ENCODE measurements at regions not wholly inside any gene's neighbourhood (a gene's known extent, or its start where the extent isn't known, plus 50 kb on each side); places are given as distances from the start of the nearest gene placed in this dataset.
"Not testable (repeated sequence)": the region's sequence is repeated elsewhere in the genome, so short reads cannot be mapped to it uniquely, and the experiment has no call there.

- Histone ChIP-seq H3K27me3 (no peaks in the 10 kb centered on the region), H3K27ac (no peak overlapping the region), H3K4me3 (no peak overlapping the region), H3K9me3 (no peaks in the 10 kb centered on the region), H3K36me3 (no peaks in the 10 kb centered on the region), H3K4me1 (no peaks in the 10 kb centered on the region)
- TF ChIP-seq POLR2AphosphoS5 (IDR thresholded peaks at IDR 0.05) (no peak), POLR2A (IDR thresholded peaks at IDR 0.05) (no peak), EP300 (IDR thresholded peaks at IDR 0.05) (no peak)
- TF ChIP-seq, protein P1, sequence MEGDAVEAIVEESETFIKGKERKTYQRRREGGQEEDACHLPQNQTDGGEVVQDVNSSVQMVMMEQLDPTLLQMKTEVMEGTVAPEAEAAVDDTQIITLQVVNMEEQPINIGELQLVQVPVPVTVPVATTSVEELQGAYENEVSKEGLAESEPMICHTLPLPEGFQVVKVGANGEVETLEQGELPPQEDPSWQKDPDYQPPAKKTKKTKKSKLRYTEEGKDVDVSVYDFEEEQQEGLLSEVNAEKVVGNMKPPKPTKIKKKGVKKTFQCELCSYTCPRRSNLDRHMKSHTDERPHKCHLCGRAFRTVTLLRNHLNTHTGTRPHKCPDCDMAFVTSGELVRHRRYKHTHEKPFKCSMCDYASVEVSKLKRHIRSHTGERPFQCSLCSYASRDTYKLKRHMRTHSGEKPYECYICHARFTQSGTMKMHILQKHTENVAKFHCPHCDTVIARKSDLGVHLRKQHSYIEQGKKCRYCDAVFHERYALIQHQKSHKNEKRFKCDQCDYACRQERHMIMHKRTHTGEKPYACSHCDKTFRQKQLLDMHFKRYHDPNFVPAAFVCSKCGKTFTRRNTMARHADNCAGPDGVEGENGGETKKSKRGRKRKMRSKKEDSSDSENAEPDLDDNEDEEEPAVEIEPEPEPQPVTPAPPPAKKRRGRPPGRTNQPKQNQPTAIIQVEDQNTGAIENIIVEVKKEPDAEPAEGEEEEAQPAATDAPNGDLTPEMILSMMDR (IDR thresholded peaks at IDR 0.05): no peak
- ATAC-seq: no peak
- WGBS, 2 donors (ENCODE audit: low coverage in 1 of 2): 40 to 58% methylated on average over 1 of the region's 1 CpG
Measured at GRCh38 chr7:112668561-112668960, 121.6 kb downstream of the TMEM168 start.

- Histone ChIP-seq H3K27ac (no peak overlapping the region), H3K4me1 (no peaks in the 10 kb centered on the region), H3K27me3 (no peaks in the 10 kb centered on the region), H3K9me3 (no peaks in the 10 kb centered on the region), H3K4me3 (no peak overlapping the region), H3K36me3 (no peaks in the 10 kb centered on the region)
- no peak for TF ChIP-seq POLR2A (IDR thresholded peaks at IDR 0.05)
- no peak for TF ChIP-seq POLR2AphosphoS5 (IDR thresholded peaks at IDR 0.05)
- TF ChIP-seq EP300 (IDR thresholded peaks at IDR 0.05): no peak
- TF ChIP-seq, protein P1 (IDR thresholded peaks at IDR 0.05): no peak
- no peak for ATAC-seq
Measured at GRCh38 chr7:112669306-112669705, 120.9 kb downstream of the TMEM168 start.

DNA sequence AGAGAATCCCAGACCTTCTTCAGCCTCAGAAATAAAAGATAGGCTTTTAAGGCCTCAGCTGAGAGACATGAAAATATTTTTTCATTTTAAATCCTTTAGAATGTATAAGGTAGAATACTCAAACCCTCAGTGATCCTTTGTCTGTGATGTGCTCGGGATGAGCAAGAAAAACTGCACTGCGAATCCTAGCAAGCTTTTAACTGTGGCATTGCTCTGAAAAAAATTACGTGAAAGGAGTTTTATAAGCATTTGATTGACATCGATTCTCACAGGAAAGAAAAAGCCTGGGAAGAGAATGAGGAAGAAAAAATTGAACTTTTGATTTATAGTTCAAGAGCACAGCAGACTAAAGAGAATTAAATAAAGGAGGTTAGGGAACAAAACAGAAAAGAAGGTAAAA lies 120.0 kb downstream of the TMEM168 start:
- no peaks in the 10 kb centered on the region for H3K4me1 ChIP-seq
- TF ChIP-seq, protein P1 (IDR thresholded peaks at IDR 0.05): no peak
- TF ChIP-seq POLR2AphosphoS5 (IDR thresholded peaks at IDR 0.05): no peak
- TF ChIP-seq EP300 (IDR thresholded peaks at IDR 0.05): no peak
- TF ChIP-seq POLR2A (IDR thresholded peaks at IDR 0.05): no peak
- no peaks in the 10 kb centered on the region for H3K27me3 ChIP-seq
- no peak for ATAC-seq
- H3K27ac ChIP-seq: no peak overlapping the region
- WGBS, 2 donors (ENCODE audit: low coverage in 1 of 2): 85 to 93% methylated on average over 4 of the region's 4 CpGs
- H3K9me3 ChIP-seq: no peaks in the 10 kb centered on the region
- H3K4me3 ChIP-seq: no peak overlapping the region
- H3K36me3 ChIP-seq: no peaks in the 10 kb centered on the region

GRCh38 chr7:112678626-112679025 lies 111.6 kb downstream of the TMEM168 start:
- Histone ChIP-seq H3K4me1 (no peaks in the 10 kb centered on the region), H3K27ac (no peak overlapping the region), H3K27me3 (no peaks in the 10 kb centered on the region), H3K4me3 (no peak overlapping the region), H3K9me3 (no peaks in the 10 kb centered on the region), H3K36me3 (no peaks in the 10 kb centered on the region)
- no peak for ATAC-seq
- 58 to 67% methylated on average over 4 to 5 of the region's 6 CpGs for WGBS, 2 donors (ENCODE audit: low coverage in 1 of 2)
- TF ChIP-seq POLR2AphosphoS5 (IDR thresholded peaks at IDR 0.05) (no peak), EP300 (IDR thresholded peaks at IDR 0.05) (no peak), POLR2A (IDR thresholded peaks at IDR 0.05) (no peak)
- TF ChIP-seq, protein P1 (IDR thresholded peaks at IDR 0.05): no peak

GRCh38 chr7:112689466-112690177 lies 100.6 kb downstream of the TMEM168 start:
- not testable (repeated sequence) for H3K4me1 ChIP-seq, H3K36me3 ChIP-seq, H3K27ac ChIP-seq, H3K4me3 ChIP-seq, H3K27me3 ChIP-seq, ATAC-seq
- H3K9me3 ChIP-seq: peaks cover 0 to 49% (median 0%) of the 10 kb centered on the region in 3 donors
- WGBS, 2 donors (ENCODE audit: low coverage in 1 of 2): 80% methylated on average over 1 of the region's 6 CpGs; no CpG with 5 or more reads in 1 of the 2 donors
